AG09319 (cell line): ENCODE measurements at regions not wholly inside any gene's neighbourhood (a gene's known extent, or its start where the extent isn't known, plus 50 kb on each side); places are given as distances from the start of the nearest gene placed in this dataset.
A peak's percentile ranks its signal among the peaks of the same experiment; 100 is the strongest.
"Not testable (repeated sequence)": the region's sequence is repeated elsewhere in the genome, so short reads cannot be mapped to it uniquely, and the experiment has no call there.

Experiments used
- DNase-seq: peaks from one replicate; pipeline ENCODE4 v3.0.0-alpha.2; 2010; ENCODE audit warnings: low read depth; ENCODE audit errors: extremely low read depth
- CTCF ChIP-seq: IDR thresholded peaks from 2 replicates; pipeline ENCODE4 v1.5.1; 2011; ENCODE audit warnings: low read depth, mild to moderate bottlenecking, inconsistent platforms, low read length, moderate library complexity

- no peak for DNase-seq
- no peak for TF ChIP-seq CTCF
These were observed 150.8 kb upstream of the TMEM229A start for GRCh38 chr7:124183649-124184048.

- TF ChIP-seq CTCF, result no peak
These were observed 146.8 kb upstream of the TMEM229A start for GRCh38 chr7:124179641-124180040.

GRCh38 chr7:124177891-124178290, 145.0 kb upstream of the TMEM229A start:
- no peak for DNase-seq
- TF ChIP-seq CTCF, result no peak

More at GRCh38 chr7:124179641-124180040, 146.8 kb upstream of the TMEM229A start:
- DNase-seq, result no peak

- not testable (repeated sequence) for DNase-seq
These were observed 138.9 kb upstream of the TMEM229A start for GRCh38 chr7:124171812-124172211.

GRCh38 chr7:124171068-124171467, 138.2 kb upstream of the TMEM229A start:
- no peak for DNase-seq
- TF ChIP-seq CTCF, result peak; percentile 21

- no peak for DNase-seq
- no peak for TF ChIP-seq CTCF
These were observed 135.7 kb upstream of the TMEM229A start for GRCh38 chr7:124168616-124169015.

GRCh38 chr7:124162667-124163066, 129.8 kb upstream of the TMEM229A start:
- no peak for TF ChIP-seq CTCF
- DNase-seq, result no peak

- no peak for DNase-seq
These were observed 122.7 kb upstream of the TMEM229A start for GRCh38 chr7:124155432-124156022.

More at GRCh38 chr7:124155432-124156022, 122.7 kb upstream of the TMEM229A start:
- TF ChIP-seq CTCF, result peak; percentile 28
